ENCODE measurements at regions not wholly inside any gene's neighbourhood (a gene's known extent, or its start where the extent isn't known, plus 50 kb on each side); places are given as distances from the start of the nearest gene placed in this dataset.
"Not testable (repeated sequence)": the region's sequence is repeated elsewhere in the genome, so short reads cannot be mapped to it uniquely, and the experiment has no call there.

- no peak for DNase-seq
Observed at GRCh38 chr4:57993944-57994343, 883.8 kb upstream of the IGFBP7 start.

DNA sequence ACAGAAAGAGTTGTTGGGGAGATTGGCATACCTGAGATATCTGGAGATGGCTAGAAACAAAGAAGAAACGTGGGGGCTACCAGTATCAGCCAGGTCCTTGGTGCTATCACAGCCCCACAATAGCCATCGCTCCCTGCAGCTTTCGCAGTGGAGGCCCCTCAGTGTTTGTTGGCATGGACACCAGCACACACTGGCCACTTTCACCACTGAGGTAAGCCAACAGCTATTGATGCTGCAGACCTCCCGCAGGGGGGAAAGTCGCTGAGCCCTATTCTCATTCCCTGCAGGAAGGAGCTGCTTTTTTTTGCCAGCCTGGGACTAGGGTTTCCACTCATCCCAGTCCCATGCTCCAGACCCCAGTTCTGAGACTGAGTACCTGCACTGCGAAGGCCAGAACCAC lies 879.2 kb upstream of the IGFBP7 start:
- DNase-seq: no peak

DNA sequence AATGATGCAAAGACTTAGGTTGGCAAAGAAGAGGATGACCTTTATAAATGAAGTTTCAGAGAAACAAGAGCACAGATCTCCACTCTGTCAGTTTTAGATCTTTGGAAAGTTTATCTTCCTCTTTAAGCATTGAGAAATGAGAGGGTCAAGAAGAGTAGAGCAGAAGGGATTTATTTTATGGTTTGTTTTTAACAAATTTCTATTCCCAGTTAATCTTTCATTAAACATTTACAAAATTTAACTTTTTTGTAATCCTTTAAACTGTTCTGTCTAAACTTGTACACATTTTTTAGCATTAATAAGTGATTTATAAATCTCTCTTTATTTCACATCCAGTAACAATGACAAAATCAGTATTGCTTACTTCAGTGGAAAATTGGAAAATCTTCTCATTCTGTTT lies 875.0 kb upstream of the IGFBP7 start:
- no peak for DNase-seq

DNA sequence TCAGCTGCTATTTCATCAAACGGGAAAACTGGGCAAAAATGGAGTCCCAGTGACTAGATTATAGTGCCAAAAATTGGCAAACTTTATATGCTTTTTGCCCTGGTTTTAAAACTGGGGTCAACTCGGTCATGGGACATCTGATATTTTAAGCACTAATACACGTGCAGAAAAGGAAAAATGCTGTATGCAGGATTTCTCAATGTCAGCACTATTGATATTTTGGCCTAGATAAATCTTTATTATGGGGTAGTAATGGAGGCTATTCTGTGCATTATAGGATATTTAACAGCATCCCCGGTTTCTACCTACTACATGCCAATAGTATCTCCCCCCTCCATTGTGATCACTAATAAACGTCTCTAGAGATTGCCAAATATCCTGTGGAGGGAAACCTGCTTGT lies 870.9 kb upstream of the IGFBP7 start:
- DNase-seq: no peak

- no peak for DNase-seq
Observed at GRCh38 chr4:57974821-57975220, 864.6 kb upstream of the IGFBP7 start.

GRCh38 chr4:57973819-57974218 lies 863.6 kb upstream of the IGFBP7 start:
- no peak for DNase-seq

DNA sequence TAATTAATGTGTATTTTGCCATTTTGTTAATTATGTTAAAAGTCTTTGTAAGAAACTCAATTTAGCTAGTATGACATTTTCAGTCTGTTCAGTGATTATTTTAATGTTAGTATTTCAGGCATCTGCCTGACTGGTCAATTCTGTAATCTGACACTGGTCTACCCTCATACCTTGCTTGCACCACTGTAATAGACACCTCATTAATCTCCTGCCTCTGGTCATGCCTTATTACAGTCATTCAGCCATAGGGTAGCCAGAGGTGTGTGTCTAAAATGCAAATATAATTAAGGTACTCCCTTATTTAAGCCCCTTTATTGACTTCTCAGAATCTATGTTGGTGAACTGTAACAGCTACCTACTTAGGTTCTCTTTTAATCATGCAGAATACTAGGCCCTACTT lies 861.1 kb upstream of the IGFBP7 start:
- DNase-seq: no peak

GRCh38 chr4:57966987-57967760 lies 857.0 kb upstream of the IGFBP7 start:
- no peak for DNase-seq

- not testable (repeated sequence) for DNase-seq
Observed at GRCh38 chr4:57965431-57965830, 855.2 kb upstream of the IGFBP7 start.

DNA sequence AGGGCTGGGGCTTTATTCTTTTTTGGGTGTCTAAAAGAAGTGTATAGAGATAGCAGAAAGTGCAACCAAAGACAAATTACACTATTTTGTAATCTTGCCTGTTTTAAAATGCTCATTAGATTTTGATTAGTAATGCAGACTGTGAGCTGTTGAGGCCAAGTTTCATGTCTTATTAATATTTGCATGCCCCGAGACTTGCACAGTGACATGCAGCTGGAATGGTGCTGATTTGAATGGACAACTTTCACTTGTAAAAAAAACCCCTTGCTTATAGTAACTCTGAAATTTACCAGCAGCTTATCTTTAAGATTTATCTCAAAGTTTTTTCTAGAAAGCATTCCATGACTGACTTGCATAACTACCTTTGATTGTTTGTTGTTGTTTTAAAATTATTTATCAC lies 835.1 kb upstream of the IGFBP7 start:
- DNase-seq: no peak

- DNase-seq: peak; percentile 40
Observed at GRCh38 chr4:57943682-57944081, 833.5 kb upstream of the IGFBP7 start.

DNA sequence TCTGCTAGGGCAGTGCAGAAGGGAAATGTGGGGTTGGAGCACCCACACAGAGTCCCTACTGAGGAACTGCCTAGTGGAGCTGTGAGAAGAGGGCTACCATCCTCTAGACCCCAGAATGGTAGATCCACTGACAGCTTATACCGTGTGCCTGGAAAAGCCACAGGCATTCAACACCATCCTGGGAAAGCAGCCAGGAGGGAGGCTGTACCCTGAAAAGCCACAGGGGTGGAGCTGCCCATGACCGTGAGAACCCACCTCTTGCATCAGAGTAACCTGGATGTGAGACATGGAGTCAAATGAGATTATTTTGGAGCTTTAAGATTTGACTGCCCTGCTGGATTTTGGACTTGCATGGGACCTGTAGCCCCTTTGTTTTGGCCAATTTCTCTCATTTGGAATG lies 827.1 kb upstream of the IGFBP7 start:
- DNase-seq: not testable (repeated sequence)

DNA sequence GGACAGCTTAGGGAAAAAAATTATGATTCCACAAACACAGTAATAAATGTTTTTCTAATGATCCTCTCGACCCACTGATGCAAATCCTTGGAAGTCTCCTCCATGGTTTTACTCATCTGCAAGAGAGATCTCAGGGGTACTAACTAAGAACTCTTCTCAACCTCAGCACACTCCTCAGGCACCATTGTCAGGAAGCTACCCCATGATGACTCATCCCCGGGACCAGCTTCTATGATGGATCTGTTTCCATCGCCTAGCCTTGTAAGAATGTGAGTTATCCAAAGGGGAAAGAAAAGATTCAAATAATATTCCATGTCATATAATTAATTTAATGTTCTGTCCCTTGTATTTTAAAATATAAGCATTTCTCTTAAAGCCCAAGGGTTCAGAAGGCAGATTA lies 816.1 kb upstream of the IGFBP7 start:
- no peak for DNase-seq

GRCh38 chr4:57924951-57925350 lies 814.8 kb upstream of the IGFBP7 start:
- no peak for DNase-seq

DNA sequence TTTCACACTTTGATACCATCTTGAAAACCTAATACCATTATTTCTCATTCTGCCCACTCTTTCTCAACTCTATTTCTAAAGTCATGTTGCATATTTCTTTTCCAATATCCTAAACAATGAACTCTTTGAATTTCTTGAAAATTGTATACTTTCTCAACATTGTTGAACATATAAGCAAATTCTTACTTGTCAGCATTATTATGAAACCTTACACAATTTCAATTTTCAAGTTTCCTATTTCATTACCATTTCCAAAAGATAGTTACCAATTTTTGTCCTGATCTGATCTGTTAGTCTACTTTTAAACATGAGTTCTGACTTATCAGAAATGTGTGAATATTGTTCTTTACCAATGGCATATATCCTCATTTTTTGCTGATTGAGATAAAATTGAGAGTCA lies 806.3 kb upstream of the IGFBP7 start:
- DNase-seq: no peak

GRCh38 chr4:57911203-57911602 lies 801.0 kb upstream of the IGFBP7 start:
- no peak for DNase-seq

DNA sequence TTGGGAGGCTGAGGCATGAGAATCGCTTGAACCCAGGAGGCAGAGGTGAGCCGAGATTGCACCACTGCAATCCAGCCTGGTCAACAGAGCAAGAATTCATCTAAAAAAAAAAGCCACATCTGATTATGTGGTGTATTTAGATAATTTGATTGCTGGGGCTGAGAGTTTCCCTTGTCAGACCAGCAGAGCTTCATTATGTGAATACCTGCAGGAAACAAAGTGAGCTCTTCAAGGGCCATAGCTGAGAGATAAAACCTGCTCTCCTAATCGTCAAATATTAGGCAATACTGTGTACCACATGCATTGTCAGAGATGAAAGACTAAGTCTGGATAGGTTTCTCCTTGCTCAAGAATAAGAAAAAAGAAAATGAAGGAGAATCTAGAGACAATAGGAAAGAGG lies 800.0 kb upstream of the IGFBP7 start:
- DNase-seq: no peak

DNA sequence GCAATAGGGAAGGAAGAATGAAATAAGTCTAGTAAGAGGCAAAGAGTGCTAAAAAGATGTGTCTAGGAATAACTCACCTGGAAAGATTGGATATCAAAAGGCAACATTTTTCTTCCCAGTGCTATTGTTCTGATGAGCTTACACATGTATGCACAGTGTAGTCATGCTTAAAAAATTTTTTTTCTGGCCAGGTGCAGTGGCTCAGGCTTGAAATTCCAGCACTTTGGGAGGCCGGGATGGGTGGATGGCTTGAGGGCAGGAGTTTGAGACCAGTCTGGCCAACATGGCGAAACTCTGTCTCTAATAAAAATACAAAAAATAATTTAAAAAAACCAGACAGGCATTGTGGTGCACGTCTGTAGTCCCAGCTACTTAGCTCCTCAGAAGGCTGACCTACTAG lies 795.8 kb upstream of the IGFBP7 start:
- no peak for DNase-seq

- DNase-seq: peak; percentile 24
Observed at GRCh38 chr4:57877047-57877458, 766.9 kb upstream of the IGFBP7 start.

GRCh38 chr4:57875829-57876392 lies 765.7 kb upstream of the IGFBP7 start:
- DNase-seq: no peak

- DNase-seq: no peak
Observed at GRCh38 chr4:57866468-57867171, 756.4 kb upstream of the IGFBP7 start.

DNA sequence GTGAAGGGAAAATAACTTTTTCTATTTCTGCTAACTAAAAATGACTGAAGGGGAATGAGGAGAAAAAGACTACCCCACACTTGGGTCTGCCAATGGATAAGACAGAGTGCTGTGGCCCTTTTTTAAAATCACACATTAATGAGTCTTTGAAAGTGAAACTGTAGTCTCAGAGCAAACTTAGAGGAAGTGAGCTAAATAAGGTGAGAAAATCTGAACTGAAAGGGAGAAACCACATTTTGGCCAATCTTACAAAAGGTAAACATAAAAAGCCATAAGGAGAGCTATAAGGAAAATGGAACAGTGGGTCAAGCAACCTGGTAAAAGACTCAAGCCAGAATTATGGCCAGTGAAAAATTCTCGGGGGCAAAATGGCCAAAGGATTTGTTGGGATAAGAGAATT lies 755.1 kb upstream of the IGFBP7 start:
- no peak for DNase-seq

- no peak for DNase-seq
Observed at GRCh38 chr4:57854748-57855147, 744.6 kb upstream of the IGFBP7 start.

- DNase-seq: no peak
Observed at GRCh38 chr4:57850141-57850540, 740.0 kb upstream of the IGFBP7 start.
